AG04450 (cell line): ENCODE measurements at regions not wholly inside any gene's neighbourhood (a gene's known extent, or its start where the extent isn't known, plus 50 kb on each side); places are given as distances from the start of the nearest gene placed in this dataset.

Experiments
- CTCF ChIA-PET: fragments of 300-600, 350-600 bp; formaldehyde crosslinking; extraction: SDS; loops from one replicate; lab custom pipeline; 2022; ENCODE audit warnings: antibody characterized with exemption, inconsistent platforms; lab: Charles Lee
- POLR2A ChIA-PET: fragments of 350-600 bp; formaldehyde crosslinking; extraction: SDS; loops from one replicate; lab custom pipeline; 2021; ENCODE audit warnings: antibody characterized with exemption, inconsistent platforms; lab: Yijun Ruan, JAX
- DNase-seq: peaks from one replicate; pipeline ENCODE4 v3.0.0-alpha.2; 2011; ENCODE audit warnings: low read depth, low spot score
- H3K27ac ChIP-seq: one replicate; pipeline ENCODE4 v1.5.1; 2012; ENCODE audit warnings: low read depth, low read length, control low read depth
- H3K27me3 ChIP-seq: one replicate; pipeline ENCODE4 v1.6.0; 2012; ENCODE audit warnings: low read length; ENCODE audit not compliant: control insufficient read depth, insufficient read depth
- H3K4me3 ChIP-seq: 2 replicates; pipeline ENCODE4 v1.5.1; 2011; ENCODE audit warnings: mild to moderate bottlenecking, low read depth, low read length, control low read depth
- H3K9me3 ChIP-seq: 2 replicates; pipeline ENCODE4 v1.5.1; 2012; ENCODE audit warnings: low read length; ENCODE audit not compliant: control insufficient read depth, insufficient read depth
- CTCF ChIP-seq: IDR thresholded peaks from 2 replicates; pipeline ENCODE4 v1.5.1; 2011; ENCODE audit warnings: low read depth, low read length, control low read depth, inconsistent platforms

- Histone ChIP-seq H3K4me3 (no peak overlapping the region), H3K27me3 (no peaks in the 10 kb centered on the region), H3K27ac (no peak overlapping the region), H3K9me3 (no peaks in the 10 kb centered on the region)
- POLR2A ChIA-PET, result no interaction called here
- CTCF ChIA-PET, result no interaction called here
- TF ChIP-seq CTCF, result no peak
- no peak for DNase-seq
Measured at GRCh38 chr1:215330426-215330825, 236.7 kb upstream of the KCTD3 start.

- ChIA-PET POLR2A (no interaction called here), CTCF (no interaction called here)
- Histone ChIP-seq H3K27me3 (no peaks in the 10 kb centered on the region), H3K4me3 (no peak overlapping the region), H3K9me3 (no peaks in the 10 kb centered on the region), H3K27ac (no peak overlapping the region)
- no peak for TF ChIP-seq CTCF
- no peak for DNase-seq
Measured at GRCh38 chr1:215344539-215344938, 222.6 kb upstream of the KCTD3 start.

- POLR2A ChIA-PET, result no interaction called here
- CTCF ChIA-PET, result no interaction called here
- no peak for TF ChIP-seq CTCF
Measured at GRCh38 chr1:215345208-215345607, 221.9 kb upstream of the KCTD3 start.

GRCh38 chr1:215345766-215346165 lies 221.3 kb upstream of the KCTD3 start:
- POLR2A ChIA-PET, result no interaction called here

More at GRCh38 chr1:215345208-215345607, 221.9 kb upstream of the KCTD3 start:
- Histone ChIP-seq H3K27me3 (no peaks in the 10 kb centered on the region), H3K9me3 (no peaks in the 10 kb centered on the region), H3K27ac (no peak overlapping the region), H3K4me3 (no peak overlapping the region)
- DNase-seq, result no peak

GRCh38 chr1:215357901-215358300 lies 209.2 kb upstream of the KCTD3 start:
- Histone ChIP-seq H3K9me3 (no peaks in the 10 kb centered on the region), H3K27me3 (no peaks in the 10 kb centered on the region), H3K27ac (no peak overlapping the region), H3K4me3 (no peak overlapping the region)
- ChIA-PET CTCF (no interaction called here), POLR2A (no interaction called here)
- no peak for TF ChIP-seq CTCF
- no peak for DNase-seq

More at GRCh38 chr1:215345766-215346165, 221.3 kb upstream of the KCTD3 start:
- CTCF ChIA-PET, result interaction anchor here (1.2 to 2.4 kb wide), 2 partner anchors 8 to 686 kb away, joined by 3 to 6 read pairs; no protein-coding TSS in a partner anchor
- Histone ChIP-seq H3K27me3 (no peaks in the 10 kb centered on the region), H3K27ac (no peak overlapping the region), H3K9me3 (no peaks in the 10 kb centered on the region), H3K4me3 (no peak overlapping the region)
- no peak for DNase-seq
- TF ChIP-seq CTCF, result no peak
